ENCODE measurements at regions not wholly inside any gene's neighbourhood (a gene's known extent, or its start where the extent isn't known, plus 50 kb on each side); places are given as distances from the start of the nearest gene placed in this dataset.
"Not testable (repeated sequence)": the region's sequence is repeated elsewhere in the genome, so short reads cannot be mapped to it uniquely, and the experiment has no call there.

DNA sequence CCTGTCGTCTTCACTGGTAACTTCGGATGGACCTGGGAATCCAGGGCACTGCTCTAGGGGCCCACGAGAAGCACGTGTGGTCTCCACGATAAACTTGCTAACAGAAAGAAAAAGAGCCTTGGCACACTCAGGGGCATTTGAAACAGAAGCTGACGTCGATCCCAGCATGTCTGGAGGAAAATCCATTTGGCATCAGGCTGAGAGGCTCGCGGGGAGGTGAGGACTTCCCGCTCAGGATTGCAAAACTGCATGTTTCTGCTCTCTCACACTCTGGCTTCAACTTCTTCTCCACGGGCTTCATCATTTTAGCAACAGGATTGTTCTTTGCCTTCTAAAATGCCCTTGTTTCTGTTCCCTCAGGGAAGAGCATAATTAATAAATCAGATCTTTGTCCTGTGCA, 181.7 kb upstream of the COPS8 start:
- DNase-seq, result no peak

DNA sequence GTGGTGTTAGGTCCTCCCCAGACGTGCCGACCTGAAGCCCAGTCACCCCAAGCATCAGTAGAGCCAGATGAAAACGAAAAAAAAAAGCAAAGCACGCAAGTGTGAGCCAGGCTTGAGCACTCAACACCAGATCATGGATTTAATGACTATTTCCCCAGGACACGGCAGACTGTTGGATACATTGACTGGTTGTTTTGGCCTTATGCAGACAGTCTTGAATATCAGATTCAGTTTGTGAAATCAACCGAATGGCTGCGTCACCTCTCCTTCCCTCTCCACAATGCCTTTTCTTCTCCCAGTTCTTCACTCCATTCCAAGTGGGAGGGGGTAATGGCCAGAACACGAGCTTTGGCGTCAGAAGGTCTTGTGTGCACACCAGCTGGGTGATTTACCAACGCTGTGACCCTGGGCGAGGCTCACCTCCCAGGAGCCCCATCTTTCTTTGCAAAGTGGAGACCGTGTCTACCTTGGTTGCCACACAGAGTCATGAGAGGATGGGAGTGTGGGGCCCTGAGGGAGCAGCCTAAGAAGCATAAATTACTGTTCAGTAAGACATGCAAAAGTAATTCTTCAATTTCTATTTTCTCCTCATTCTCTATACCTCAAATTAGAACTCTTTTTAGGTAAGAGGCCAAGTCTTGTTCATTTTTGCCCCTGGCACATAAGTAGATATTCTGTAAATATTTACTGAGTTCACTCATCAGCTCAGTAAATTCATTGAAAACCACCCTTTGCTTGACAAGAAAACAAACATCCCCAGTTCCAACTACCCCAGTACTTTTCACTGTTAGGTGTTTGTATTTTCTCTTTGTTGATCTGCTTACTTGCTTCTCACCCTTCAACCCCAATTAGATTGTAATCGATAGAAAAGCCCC, 181.1 kb upstream of the COPS8 start:
- no peak for DNase-seq

DNA sequence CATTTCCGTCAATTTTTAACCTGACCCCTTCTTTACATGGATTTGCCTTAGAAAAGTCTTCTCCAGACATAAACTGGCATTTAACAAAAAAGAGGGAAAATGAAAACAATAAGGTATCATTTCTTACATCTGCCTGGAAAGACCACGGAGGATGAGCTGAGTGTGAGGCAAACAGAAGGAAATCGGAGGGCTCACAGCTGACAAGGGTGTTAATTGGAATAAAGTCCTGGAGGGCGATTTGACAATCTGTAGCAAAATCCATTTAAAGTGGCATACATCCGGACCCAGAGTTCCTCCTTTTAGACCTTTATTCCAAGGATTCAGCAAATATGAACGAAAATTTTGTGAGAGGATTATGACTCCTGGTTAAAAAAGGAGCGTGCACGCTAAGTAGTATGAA, 179.7 kb upstream of the COPS8 start:
- no peak for DNase-seq

DNA sequence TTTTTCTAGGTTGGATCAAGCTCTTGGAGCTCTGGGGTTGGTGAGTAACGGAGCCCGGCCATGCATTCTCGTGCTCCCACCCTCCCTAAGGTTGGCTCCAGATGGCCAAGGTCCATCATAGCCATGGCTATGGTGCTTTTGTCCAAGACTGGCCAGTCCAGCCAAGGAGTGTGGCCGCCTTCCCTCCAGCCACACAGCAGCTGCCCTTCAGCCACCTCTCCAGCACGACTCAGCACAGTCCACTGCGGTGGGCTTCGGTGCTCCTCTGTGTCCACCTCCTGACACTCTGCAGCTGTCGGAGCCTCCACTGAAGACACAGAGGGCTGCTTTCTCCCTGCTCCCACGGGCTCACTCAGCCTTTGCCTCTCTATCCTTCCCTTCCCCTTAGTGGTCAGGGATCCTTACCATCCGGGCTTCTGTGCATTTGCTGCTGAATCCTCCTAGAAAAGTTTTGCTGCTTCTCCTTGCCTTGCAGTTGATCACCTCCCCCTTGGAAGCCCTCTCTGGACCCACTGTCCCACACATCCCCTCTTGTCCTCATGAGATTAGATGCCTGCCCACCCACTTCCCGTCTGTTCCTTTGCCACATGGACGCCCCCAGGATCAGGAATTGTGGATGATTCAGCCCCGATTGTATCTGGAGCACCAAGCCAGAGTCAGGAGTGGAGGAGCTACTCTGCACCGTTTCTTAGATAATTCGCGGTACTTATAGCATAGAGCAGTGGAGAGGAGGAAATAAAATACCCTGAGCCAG, 177.1 kb upstream of the COPS8 start:
- DNase-seq, result no peak

DNA sequence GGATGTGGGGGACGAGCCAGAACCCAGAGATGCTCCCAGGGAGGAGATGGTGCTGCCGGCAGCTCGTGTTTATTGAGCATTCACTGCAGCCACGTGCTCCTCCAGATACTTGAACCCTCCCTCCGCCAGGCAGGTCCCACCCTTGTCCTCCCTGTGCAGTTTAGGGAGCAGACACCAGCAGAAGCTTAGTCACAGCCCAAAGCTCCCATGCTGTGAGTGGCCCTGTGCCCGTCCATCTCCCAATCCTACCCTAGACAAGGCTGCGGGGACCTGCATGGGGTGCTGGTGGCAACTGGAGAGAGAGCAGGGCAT, 176.5 kb upstream of the COPS8 start:
- no peak for DNase-seq

DNA sequence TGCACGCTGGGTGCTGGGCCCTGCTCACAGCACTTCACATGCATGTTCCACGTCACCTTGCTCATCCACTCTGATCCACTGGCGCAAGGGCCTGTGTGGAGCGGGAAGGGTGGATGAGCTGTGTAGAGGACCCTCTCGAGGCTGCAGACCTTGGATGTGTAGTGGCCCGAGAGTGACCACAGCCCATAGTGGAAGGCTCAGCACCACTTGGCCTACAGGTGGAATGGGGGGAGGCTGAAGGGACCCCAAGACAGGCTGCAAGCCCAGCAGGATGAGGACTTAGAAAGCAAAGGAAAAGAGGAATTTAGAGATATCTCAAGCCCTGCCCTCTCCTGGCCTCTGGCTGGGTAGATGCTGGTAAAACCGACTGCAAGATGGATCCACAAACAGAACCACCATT, 175.9 kb upstream of the COPS8 start:
- no peak for DNase-seq

DNA sequence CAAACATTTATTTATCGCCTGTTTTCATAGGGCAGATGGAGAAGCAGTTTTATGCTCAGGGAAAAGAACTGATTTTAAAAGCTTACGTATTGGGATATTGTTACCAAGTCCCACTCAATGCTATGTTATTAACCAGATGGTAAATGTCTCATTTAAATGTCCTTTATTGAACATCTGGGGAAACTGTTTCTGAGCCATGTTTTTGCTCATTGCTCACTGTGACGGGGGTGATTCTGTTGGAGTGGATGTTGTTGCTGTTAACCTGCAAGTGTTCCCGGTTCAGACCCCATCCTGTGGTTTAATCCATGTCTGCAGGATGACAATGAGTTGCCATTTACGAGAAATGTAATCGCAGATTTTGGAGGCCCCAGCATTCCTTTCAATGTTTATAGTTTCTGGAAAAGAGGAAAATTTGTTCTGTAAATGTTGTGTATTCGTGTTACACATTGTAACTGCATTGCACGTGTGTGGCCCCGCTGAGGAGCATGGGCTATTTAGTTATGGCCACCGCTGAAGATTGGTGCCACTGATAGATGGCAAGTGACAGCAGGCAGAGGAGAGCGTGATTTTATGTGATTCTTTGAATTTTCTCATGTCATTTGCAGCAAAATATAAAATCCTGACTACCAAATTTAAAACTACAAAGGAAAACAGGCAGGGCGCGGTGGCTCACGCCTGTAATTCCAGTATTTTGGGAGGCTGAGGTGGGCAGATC, 174.8 kb upstream of the COPS8 start:
- no peak for DNase-seq

DNA sequence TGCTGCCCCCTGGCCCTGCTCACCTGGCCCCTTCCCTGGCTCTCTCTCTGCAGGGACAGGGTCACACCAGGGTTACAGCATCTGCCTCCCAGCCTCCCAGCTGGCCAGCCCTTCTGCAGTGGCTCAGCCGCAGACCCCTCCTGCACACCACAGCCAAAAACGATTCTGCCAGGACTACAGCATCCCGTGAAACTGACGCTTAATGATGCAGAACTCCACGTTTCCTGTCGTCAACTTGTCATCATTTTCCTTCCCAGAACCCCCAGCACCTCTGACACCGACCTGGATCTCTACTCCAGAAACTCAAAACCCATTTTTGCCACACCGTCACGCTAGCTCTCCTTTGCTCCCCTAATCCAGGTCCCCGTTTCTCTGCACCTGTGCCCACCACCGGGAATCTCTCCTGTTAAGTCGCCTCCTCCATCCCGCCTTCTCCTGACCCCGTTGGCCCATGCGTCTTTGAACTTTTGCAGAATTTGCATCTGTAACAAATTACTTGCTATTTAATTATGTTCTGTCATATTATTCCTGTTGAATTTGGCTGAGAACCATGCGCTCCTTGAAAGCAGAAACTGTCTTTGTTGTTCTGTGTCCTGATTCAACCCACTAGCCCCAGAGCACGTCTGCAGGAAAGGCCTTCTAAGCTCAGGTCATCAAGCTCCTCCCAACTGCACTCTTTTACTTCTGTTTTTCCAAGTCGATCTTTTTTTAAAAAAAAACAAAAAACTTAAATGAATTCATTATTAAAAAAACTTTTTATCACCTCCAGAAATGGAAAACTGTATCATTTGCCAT, 173.2 kb upstream of the COPS8 start:
- DNase-seq, result no peak

DNA sequence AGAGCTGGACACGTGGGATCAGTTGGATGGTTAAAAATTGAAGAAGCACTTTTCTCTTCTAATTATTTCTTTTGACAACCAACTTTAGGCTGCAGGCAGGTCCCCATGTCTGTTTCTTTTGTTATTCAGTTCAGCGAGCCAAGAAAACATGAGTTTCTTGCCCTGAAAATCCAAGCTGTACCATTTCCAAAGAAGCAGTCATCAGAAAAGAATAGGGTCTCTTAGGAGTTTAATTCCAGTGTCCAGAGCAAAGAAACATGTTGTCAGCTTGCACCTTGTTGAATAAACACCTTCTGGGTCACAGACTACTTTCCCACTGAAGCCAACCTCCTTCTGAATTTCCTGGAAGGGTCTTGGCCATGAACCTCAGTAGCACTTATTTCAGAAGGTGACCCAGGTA, 170.5 kb upstream of the COPS8 start:
- DNase-seq, result no peak

DNA sequence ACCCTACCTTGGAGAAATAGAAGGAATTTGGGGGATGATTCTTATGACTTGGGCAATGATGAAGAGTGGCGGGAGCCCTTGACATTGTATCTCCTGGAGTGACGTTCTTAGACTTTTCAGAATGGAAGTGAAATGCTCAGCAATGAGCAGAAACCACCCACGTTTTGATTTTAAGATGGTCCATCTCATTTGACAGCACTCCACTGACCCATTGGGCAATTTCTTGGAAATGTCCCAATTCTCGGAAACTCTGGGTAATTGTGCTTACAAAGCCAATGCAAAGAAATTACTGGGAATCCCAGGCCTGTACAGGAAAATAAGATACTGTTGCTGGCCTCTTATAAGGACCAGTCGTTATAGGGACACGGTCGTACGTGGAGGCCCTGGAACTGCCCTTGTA, 170.0 kb upstream of the COPS8 start:
- DNase-seq, result no peak

DNA sequence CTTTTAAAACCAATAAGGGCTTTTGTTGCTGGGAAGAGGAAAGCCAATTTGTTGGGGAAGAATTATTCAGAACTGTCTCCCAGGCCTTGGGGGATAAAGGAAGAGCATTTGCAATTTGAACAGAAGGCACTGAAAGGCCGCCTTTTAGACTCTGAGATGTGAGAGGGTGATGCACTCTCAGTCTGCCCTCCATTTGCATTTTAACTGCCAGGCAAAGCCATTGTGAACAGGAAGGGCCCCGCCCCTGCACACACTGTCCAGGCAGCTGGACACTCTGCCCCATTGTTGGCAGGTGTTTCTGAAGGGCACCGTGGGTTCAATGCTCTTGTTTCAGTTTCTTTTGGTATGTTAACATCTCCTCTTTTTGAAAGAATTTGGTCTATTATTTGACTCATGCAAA, 169.5 kb upstream of the COPS8 start:
- DNase-seq, result no peak

DNA sequence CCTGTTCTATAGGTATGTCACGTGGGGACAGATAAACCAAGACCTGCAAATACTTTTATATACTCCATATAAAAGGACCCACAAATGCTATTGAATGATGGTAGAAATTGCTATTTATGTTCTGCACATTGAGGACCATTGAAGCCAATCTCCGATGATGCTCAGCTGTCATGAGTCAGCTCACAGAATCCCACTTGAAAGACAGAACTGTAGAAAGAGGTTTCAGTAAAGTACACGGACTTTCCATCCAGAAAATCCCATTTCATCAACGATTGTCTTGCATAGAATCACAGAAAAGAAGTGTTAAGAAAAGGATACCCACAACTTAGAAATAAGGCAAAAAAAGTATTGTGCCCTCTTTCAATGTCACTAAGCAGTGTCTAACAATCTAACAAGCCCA, 169.0 kb upstream of the COPS8 start:
- no peak for DNase-seq

DNA sequence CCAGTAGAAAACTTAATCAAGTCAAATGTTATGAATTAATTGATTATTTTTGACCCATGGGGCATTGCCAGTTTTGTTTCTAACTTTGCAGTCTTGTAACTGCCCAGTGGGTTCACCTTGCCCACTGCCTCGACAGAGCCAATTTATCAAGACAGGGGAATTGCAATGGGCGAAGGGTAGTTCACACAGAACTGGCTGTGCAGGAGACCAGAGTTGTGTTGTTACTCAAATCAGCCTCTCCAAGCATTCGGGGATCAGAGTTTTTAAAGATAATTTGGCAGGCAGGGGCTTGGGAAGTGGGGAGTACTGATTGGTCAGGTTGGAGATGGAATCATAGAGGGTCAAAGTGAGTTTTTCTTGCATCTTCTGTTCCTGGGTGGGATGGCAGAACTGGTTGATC, 168.5 kb upstream of the COPS8 start:
- DNase-seq, result no peak

DNA sequence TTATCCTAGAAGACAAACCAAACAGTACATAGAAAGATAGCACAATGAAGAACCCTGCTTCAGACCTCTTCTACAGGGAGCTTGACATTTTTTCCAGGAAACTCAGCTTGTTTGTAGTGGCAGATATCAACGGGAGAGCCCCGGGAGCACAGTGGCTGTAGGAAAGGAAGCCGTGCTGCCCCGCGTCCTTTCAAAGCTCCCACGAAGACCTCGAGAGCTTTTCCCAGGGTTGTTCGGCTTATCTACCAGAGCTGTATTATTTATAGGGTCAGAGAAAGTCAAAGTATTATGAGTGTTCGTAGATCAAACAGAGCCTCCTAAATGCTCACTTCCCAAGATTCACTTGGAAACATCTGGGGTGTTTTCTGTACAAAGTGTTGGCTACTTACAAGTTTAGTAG, 167.1 kb upstream of the COPS8 start:
- DNase-seq, result no peak

DNA sequence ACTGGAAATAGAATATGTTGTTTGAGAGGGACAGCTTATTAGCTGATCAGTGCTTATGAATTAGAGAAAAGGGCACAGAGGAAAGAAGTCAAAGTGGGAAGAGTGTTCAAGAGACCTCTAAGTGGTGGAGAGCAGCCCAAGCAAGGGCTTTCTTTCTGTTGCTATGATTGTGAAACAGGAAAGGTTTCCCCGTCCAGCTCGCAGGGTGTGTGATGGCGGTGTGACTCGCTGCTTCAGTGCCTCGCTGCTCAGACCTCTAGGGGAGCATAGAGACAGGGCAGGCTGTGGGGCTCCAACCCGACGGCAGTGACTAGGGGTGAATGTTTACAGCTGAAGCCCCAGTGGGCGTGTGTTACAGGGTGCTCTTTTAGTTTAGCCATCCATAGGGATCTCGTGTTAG, 166.5 kb upstream of the COPS8 start:
- DNase-seq, result no peak

DNA sequence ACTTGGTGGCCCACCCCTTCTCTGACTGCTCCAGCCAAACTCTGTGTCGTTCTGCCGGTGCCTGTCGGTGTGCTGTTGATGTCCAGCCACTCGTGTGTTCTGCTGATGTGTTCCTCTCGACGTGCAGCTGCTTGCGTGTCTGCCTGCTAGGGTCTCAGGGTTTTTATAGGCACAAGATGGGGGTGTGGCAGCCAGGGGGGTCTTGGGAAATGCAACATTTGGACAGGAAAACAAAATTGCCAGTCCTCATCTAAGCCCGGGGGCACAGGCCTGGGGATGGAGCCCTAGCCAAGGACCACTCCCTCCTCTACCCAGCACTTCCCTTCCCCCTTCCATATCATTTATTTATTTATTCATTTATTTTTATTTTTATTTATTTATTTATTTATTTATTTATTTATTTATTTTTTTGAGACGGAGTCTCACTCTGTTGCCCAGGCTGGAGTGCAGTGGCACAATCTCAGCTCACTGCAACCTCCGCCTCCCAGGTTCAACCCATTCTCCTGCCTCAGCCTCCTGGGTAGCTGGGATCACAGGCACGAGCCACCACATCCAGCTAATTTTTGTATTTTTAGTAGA, 165.8 kb upstream of the COPS8 start:
- not testable (repeated sequence) for DNase-seq

DNA sequence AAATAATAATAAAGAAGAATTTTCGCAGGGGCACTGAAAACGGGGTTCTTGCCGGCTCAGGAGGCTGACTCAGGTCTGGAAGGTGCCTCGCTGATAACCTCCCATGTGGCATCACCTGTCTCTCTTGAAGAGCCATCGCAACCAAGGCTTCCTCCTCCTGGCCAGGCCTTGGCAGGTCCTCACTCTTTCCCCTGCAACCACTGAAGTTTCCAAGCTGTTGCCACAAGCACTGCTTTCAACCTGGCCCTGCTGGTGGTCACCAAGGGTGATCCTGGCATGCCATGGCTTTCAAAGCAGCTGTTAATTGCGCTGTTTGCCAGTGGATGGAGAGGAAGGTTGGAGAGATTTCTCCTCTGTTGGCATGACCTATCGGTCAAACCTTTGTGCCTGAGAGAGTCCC, 163.6 kb upstream of the COPS8 start:
- DNase-seq, result no peak

DNA sequence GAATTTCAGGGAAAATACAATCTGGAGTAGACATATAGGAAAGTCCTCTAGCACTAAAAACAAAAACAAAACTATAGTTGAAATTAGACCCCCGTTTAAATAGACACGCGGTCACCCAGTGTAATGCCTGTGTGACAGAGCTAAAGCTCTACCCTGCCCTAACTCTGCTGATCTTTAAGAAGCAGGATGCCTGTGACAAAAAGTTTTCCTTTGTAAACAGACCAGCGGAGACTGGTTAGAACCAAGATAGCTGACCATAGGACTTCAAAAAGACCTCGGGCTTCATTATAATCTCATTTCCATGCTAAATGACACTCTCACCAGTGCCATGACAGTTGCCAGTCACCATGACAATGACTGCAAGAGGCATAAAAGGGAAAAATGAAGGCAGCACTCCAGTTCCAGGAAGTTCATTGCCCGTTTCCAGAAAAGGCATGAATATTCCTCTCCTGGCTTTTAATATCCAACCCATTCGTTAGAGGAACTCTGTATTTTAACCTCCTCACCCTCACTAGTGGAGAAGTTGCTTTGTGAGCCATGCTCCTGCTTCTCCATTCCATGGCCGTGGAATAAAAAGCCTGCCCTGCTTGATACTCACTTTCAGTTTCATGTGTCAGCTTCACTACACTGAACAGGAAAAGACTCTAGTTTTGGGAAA, 157.2 kb upstream of the COPS8 start:
- DNase-seq, result no peak

DNA sequence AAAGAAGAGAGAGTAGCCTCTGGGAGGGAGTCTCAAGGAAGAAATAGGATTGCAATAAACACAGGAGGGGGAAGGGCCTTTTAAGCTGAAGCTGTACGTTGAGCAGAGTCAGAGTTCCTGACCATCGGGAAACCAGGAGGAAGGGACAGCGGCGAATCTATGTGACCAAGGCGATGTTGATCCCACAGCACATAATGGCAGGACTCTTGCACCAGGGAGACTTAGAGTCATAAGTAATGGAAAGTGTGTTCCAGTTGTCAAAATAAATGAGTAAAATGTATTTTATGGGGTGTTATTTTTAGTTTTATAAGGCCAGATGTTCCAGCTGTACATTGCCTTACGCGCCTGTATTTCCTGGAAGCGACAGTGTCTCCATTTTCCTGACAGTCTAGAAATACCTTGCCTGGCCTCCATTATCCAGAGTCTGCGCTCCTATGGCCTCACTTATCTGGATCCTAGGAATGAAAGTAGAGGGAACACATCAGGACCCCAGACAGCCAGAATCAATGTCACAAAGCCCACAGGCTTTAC, 152.8 kb upstream of the COPS8 start:
- DNase-seq, result no peak

DNA sequence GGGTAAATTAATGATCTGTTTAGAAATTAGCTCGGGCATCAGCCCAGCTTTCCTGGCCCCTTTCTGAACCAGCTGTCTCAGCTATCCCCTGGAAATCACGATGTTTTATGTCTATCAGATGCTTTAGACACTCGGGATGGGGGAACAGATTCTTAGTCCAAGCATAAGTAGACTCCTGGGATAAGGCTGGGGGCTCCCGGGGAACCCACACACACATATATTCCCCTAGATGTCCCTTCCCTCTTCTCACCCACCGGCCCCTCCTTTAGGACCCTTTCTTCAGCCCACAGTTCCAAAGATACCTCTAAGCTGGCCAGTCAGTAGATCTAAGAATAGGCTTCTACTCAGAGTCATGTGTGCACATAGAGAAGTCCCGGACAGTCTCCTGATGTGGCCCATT, 151.5 kb upstream of the COPS8 start:
- DNase-seq, result no peak

DNA sequence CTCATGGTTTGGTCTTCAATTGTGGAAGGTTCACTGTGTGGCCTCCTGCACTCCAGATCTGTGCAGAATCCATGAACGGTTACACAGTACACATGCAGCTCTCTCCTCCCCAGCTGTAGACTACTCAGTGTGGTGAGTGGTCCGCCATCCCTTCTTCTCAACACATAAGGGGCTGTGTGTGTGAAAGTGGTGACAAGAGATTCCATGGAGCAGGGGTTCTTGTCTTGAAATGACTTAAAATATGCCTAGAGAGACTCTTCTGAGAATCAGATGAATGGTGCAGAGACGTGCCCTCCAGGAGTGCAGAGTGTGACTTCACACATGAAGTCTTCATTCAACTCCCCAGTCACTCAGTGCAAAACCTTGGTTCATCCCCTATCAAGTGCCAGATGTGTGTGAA, 151.0 kb upstream of the COPS8 start:
- DNase-seq, result no peak
